ENCODE measurements at regions not wholly inside any gene's neighbourhood (a gene's known extent, or its start where the extent isn't known, plus 50 kb on each side); places are given as distances from the start of the nearest gene placed in this dataset.

- TF ChIP-seq POLR2A (IDR thresholded peaks at IDR 0.05) (no peak), EP300 (IDR thresholded peaks at IDR 0.05) (no peak)
- H3K4me1 ChIP-seq = peaks cover 0 to 4% (median 0%) of the 10 kb centered on the region in 3 donors
- ATAC-seq = no peak
- no peaks in the 10 kb centered on the region for H3K27me3 ChIP-seq
- H3K36me3 ChIP-seq = no peaks in the 10 kb centered on the region
- 83% methylated on average over 1 of the region's 2 CpGs; no CpG with 5 or more reads in 1 of the 2 donors for WGBS, 2 donors (ENCODE audit: low coverage in 1 of 2)
- H3K4me3 ChIP-seq = no peak overlapping the region
- H3K27ac ChIP-seq = no peak overlapping the region
- no peaks in the 10 kb centered on the region for H3K9me3 ChIP-seq
Observed at GRCh38 chrX:69260169-69260568, 94.9 kb upstream of the PJA1 start.

- ATAC-seq = no peak
- Histone ChIP-seq H3K4me3 (no peak overlapping the region), H3K27ac (no peak overlapping the region), H3K9me3 (no peaks in the 10 kb centered on the region), H3K36me3 (no peaks in the 10 kb centered on the region), H3K4me1 (peaks cover 0 to 4% (median 0%) of the 10 kb centered on the region in 3 donors), H3K27me3 (no peaks in the 10 kb centered on the region)
- TF ChIP-seq EP300 (IDR thresholded peaks at IDR 0.05) (no peak), CTCF (IDR thresholded peaks at IDR 0.05) (no peak), POLR2AphosphoS5 (IDR thresholded peaks at IDR 0.05) (no peak), POLR2A (IDR thresholded peaks at IDR 0.05) (no peak)
- WGBS, 2 donors (ENCODE audit: low coverage in 1 of 2) = 46% methylated on average over 2 of the region's 4 CpGs; no CpG with 5 or more reads in 1 of the 2 donors
Observed at GRCh38 chrX:69258893-69259292, 93.6 kb upstream of the PJA1 start.

- Histone ChIP-seq H3K27me3 (no peaks in the 10 kb centered on the region), H3K4me3 (no peak overlapping the region), H3K27ac (no peak overlapping the region), H3K9me3 (no peaks in the 10 kb centered on the region), H3K36me3 (no peaks in the 10 kb centered on the region), H3K4me1 (peaks cover 0 to 4% (median 0%) of the 10 kb centered on the region in 3 donors)
- no peak for TF ChIP-seq POLR2AphosphoS5 (IDR thresholded peaks at IDR 0.05)
- no peak for TF ChIP-seq CTCF (IDR thresholded peaks at IDR 0.05)
- no peak for TF ChIP-seq EP300 (IDR thresholded peaks at IDR 0.05)
- no peak for TF ChIP-seq POLR2A (IDR thresholded peaks at IDR 0.05)
- ATAC-seq = no peak
- WGBS, 2 donors (ENCODE audit: low coverage in 1 of 2) = 100% methylated on average over 1 of the region's 5 CpGs; no CpG with 5 or more reads in 1 of the 2 donors
Observed at GRCh38 chrX:69257499-69258127, 92.4 kb upstream of the PJA1 start.

GRCh38 chrX:69256291-69256565, 91.0 kb upstream of the PJA1 start:
- H3K27ac ChIP-seq = no peak overlapping the region
- ATAC-seq = no peak

GRCh38 chrX:69255441-69256290, 90.4 kb upstream of the PJA1 start:
- no peak overlapping the region for H3K4me3 ChIP-seq
- WGBS, 2 donors (ENCODE audit: low coverage in 1 of 2) = 74% methylated on average over 5 of the region's 11 CpGs; no CpG with 5 or more reads in 1 of the 2 donors

More at GRCh38 chrX:69256291-69256565, 91.0 kb upstream of the PJA1 start:
- Histone ChIP-seq H3K4me3 (no peak overlapping the region), H3K9me3 (no peaks in the 10 kb centered on the region), H3K36me3 (no peaks in the 10 kb centered on the region), H3K4me1 (peaks cover 0 to 4% (median 0%) of the 10 kb centered on the region in 3 donors), H3K27me3 (no peaks in the 10 kb centered on the region)
- TF ChIP-seq CTCF (IDR thresholded peaks at IDR 0.05) = no peak
- no peak for TF ChIP-seq POLR2AphosphoS5 (IDR thresholded peaks at IDR 0.05)
- TF ChIP-seq EP300 (IDR thresholded peaks at IDR 0.05) = no peak
- no peak for TF ChIP-seq POLR2A (IDR thresholded peaks at IDR 0.05)

More at GRCh38 chrX:69255441-69256290, 90.4 kb upstream of the PJA1 start:
- H3K27ac ChIP-seq = no peak overlapping the region
- ATAC-seq = no peak
- TF ChIP-seq EP300 (IDR thresholded peaks at IDR 0.05) (no peak), POLR2A (IDR thresholded peaks at IDR 0.05) (no peak), CTCF (IDR thresholded peaks at IDR 0.05) (no peak)
- H3K9me3 ChIP-seq = no peaks in the 10 kb centered on the region
- H3K27me3 ChIP-seq = no peaks in the 10 kb centered on the region
- H3K4me1 ChIP-seq = peaks cover 0 to 4% (median 0%) of the 10 kb centered on the region in 3 donors
- H3K36me3 ChIP-seq = no peaks in the 10 kb centered on the region

Data from gastroesophageal sphincter (tissue), 4 donors.